NB4 (cell line): ENCODE measurements at regions not wholly inside any gene's neighbourhood (a gene's known extent, or its start where the extent isn't known, plus 50 kb on each side); places are given as distances from the start of the nearest gene placed in this dataset.
"Not testable (repeated sequence)": the region's sequence is repeated elsewhere in the genome, so short reads cannot be mapped to it uniquely, and the experiment has no call there.

Experiments used
- TF ChIP-seq, protein P1 (sequence below): IDR thresholded peaks from one replicate; pipeline ENCODE4 v1.5.1; 2012; ENCODE audit warnings: low read depth, low read length
- TF ChIP-seq, protein P2 (sequence below): IDR thresholded peaks from 2 replicates; pipeline ENCODE4 v1.6.1; 2011; ENCODE audit warnings: low read depth, low read length

DNA sequence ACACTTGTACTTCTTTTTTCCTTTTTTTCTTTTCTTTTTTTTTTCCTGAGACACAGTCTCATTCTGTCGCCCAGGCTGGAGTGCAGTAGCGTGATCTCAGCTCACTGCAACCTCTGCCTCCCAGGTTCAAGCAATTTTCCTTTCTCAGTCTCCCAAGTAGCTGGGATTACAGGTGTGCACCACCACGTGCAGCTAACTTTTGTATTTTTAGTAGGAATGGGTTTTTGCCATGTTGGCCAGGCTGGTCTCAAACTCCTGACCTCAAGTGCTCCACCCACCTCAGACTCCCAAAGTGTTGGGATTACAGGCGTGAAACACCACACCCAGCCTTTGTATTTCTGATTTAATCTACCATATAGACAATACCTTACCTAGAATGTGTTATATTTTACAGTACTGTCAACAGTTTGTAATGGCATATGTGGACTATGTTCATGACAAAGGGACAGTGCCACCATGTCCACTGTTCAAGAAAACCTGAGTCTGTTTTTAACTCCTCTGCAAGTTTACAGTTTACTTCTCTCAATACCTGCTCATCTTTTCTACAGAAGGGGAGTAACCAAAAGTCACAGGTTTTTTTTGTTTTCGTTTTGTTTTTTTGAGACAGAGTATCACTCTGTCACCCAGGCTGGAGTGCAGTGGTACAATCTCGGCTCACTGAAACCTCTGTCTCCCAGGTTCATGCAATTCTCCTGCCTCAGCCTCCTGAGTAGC lies 223.9 kb upstream of the KLF14 start:
- TF ChIP-seq, protein P1, sequence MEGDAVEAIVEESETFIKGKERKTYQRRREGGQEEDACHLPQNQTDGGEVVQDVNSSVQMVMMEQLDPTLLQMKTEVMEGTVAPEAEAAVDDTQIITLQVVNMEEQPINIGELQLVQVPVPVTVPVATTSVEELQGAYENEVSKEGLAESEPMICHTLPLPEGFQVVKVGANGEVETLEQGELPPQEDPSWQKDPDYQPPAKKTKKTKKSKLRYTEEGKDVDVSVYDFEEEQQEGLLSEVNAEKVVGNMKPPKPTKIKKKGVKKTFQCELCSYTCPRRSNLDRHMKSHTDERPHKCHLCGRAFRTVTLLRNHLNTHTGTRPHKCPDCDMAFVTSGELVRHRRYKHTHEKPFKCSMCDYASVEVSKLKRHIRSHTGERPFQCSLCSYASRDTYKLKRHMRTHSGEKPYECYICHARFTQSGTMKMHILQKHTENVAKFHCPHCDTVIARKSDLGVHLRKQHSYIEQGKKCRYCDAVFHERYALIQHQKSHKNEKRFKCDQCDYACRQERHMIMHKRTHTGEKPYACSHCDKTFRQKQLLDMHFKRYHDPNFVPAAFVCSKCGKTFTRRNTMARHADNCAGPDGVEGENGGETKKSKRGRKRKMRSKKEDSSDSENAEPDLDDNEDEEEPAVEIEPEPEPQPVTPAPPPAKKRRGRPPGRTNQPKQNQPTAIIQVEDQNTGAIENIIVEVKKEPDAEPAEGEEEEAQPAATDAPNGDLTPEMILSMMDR = not testable (repeated sequence)
- TF ChIP-seq, protein P2, sequence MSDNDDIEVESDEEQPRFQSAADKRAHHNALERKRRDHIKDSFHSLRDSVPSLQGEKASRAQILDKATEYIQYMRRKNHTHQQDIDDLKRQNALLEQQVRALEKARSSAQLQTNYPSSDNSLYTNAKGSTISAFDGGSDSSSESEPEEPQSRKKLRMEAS = not testable (repeated sequence)
